Putamen (tissue), 1 donor: ENCODE measurements at regions not wholly inside any gene's neighbourhood (a gene's known extent, or its start where the extent isn't known, plus 50 kb on each side); places are given as distances from the start of the nearest gene placed in this dataset.
A peak's percentile ranks its signal among the peaks of the same experiment; 100 is the strongest.

Experiments
- DNase-seq: peaks from one replicate; pipeline ENCODE4 v3.0.0-alpha.2; 2016; ENCODE audit warnings: low spot score

DNA sequence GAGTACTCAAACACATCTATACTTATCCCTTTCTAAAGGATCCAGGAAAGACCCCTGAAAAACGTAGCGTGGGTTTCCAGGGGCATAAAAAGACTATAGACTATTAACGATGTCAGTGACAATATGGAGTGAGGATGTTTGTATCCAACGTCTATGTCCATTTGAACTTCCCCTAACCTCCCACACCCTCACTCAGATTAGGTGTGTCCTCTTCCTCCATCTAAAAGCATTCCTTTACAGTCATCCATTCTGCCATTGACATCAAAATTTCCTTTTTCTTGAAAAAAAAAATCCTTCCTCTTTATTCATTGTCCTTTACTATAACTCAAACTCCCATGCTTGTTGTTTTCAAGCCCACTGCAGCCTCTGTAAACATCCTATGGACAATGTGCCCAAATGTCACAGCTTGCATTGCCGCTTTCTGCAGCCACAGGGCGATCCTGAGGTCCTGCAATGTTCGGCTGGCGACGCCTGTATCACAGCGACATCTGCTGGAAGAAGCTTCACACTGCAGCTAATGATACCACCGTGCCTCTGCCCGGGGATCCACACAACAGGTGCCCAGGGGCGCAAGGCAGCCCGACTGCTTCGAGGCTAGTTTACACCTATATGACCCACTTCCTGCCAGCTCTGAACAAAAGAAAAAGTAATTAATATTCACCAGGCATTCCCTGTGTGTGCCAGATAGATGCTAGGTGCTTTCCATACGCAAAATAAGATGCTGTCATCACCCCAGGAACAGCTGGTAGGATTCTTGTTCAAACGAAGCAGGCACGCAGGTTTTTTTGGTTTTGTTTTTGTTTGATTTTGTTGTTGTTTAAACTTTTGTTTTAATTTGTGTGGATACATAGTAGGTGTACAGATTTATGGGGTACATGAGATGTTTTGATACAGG lies 267.9 kb upstream of the GHITM start:
- DNase-seq = peak; percentile 53

DNA sequence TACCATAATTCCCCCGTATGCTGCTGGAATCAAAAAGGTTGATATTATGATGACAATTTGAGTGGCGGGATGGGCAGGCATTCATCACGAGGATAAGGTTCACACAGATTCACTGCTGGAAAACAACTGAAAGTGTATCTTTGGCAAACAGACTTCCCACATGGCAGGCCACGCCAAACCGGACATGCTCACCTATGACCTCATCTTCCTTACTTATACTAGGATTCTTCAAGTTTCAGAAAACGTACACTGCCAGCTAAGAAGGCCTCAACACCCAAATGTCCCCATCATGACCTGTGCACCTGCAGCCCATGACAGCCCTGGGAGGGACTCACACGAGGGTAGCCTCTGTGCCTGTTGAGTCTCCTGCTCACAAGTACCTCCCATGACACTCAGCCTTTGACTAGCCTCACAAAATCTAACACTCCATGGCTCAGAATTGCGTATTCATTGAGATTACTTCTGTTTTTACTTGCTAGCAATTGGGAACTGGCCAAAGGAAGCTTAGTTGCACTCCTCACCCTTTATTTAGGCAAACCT lies 259.0 kb upstream of the GHITM start:
- no peak for DNase-seq

DNA sequence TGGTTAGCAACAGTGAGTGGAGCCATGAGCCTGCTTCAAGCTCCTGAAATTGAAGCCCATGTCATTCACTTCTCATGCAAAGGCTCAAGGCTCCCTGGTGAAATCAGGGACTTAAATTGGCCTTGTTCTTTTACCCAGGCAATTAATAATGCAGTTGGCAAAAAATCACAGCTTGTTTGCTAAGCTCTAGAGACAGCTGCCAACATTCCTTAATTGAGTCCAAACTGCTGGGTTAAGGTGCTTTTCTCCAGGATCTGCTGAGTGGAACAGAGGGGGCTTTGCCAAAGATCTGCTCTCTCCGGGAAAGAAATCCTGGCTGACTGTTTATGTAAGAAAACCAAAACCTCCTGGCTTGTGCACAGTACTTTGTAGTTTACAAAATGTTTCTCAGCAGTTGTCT lies 257.6 kb upstream of the GHITM start:
- DNase-seq = peak; percentile 68

DNA sequence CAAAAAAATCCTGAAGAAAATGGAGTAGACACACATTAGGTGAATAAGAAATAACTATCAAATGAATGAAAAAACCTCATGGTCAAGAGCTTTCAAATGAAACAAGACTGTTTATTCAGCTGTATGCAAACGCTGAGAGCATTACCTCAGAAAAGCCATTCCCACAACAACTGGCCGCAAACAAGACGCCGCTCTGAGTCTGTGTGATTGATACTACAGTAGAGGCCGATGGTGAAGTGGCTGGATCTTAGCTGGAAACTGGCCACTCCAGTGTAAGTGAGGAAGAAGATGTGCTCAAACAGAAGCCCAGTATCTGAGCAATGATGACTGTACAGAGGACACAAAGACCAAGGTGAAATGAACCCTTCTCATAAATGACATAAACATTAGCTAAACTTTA lies 252.4 kb upstream of the GHITM start:
- DNase-seq = no peak

DNA sequence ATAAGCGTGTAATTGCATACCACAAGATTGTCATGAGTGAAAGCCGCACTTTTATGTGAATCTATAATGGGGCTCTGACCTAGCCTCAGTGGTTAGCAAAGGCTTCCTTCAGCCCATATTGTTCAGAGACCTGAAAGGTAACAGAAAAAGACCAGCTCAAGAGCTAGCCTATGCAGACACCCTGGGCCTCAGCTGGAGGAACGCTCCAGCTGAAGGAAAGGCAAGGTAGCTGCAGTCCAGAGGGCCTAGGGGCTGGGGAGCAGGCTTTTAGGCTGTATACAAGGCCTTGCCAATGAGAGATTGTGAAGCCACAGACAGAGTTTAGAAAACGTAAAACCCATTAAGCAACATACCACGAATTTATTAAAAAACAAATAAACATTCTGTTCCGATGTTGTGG lies 246.6 kb upstream of the GHITM start:
- DNase-seq = no peak

DNA sequence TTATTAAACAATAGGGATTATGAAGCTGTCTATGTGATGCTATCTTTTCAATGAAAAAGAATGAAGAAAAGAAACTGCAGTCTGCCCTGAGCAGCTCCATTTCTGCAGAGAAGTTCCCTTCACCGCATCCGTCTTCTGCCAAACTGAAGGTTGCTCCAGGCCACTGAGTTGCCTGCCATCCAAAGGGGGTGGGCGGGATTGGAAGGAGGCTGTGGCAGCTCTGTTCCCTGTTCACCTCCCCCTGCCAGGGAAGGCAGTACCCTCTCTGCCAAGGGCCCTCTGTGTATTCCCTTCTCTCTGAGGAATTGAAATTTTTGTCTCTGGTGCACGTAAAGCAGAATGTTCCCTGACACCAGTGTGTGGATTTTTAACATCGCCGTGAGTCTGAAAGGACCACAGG lies 243.1 kb upstream of the GHITM start:
- no peak for DNase-seq

DNA sequence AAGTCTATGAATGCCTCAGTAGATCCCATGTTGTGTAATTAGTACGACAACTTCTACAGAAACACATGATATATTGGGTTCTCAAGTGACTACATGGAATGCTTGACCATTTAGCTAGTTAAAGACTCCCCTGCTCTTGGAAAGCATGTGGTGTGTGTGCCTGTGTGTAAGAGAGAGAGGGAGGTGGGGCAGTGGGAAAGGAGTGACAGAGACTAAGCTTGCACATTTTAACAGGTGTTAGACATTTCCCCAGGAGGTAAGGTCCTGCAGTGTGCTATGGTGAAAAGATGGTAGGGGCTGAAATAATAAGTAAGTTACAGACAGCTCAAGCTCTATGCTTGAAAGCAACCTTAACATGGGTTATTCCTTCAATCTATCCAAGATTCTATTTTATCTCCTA lies 241.7 kb upstream of the GHITM start:
- no peak for DNase-seq

DNA sequence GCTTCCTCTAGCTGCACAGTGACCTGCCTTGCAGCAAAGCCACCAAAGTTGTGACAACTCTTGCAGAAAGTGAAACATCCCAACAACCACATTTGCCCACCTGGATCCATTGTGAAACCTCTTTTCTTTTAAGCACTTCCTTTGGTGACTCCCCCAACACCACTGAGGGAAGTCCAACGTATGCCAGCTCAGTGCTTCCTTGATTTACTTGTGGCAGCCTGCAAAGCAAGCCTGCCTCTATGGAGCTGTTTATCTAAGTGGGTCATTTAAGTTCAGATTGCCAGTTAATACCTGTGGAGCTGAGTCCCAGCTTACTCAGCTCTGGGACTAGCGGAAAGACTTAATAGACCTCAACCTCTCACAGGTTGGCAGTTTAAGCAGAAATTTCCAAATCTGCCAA lies 230.8 kb upstream of the GHITM start:
- no peak for DNase-seq

DNA sequence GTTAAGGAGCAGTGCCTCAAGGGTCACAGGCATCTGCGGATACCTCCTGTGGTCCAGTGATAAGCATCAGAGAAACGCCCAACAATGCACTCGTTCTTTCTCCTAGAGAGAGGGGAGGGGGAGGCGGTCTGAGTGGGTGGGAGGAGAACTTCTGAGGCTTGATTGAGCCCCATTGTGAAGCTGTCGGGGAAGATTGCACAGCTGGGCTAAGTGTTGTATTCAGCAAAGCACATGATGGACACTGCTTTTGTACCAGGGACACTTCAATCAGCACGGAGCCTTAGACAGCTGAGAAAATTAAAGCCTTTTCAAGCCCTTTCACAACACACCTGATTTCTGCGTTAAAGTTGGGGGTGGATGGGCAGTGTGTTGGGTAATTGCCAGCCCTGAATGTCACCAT lies 230.3 kb upstream of the GHITM start:
- no peak for DNase-seq

DNA sequence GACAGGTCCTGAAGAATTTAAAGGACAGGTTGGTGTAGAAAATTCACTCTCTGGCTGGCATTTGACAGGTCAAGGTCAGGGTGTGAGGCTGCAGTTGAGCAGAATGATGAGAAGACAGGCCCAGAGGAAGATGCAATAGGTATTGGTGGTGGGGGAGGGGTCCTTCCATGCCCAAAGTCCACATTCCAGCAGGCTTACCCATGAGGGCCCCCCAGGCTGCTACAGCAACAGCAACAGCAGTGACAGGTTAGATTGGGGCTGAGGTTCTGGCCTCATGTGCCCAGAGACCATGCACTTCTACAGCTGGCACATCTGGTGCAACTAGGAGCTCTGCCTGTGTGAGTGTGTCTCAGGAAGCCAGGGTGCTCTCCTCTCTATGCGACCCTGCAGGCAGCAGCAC lies 223.5 kb upstream of the GHITM start:
- DNase-seq = no peak

DNA sequence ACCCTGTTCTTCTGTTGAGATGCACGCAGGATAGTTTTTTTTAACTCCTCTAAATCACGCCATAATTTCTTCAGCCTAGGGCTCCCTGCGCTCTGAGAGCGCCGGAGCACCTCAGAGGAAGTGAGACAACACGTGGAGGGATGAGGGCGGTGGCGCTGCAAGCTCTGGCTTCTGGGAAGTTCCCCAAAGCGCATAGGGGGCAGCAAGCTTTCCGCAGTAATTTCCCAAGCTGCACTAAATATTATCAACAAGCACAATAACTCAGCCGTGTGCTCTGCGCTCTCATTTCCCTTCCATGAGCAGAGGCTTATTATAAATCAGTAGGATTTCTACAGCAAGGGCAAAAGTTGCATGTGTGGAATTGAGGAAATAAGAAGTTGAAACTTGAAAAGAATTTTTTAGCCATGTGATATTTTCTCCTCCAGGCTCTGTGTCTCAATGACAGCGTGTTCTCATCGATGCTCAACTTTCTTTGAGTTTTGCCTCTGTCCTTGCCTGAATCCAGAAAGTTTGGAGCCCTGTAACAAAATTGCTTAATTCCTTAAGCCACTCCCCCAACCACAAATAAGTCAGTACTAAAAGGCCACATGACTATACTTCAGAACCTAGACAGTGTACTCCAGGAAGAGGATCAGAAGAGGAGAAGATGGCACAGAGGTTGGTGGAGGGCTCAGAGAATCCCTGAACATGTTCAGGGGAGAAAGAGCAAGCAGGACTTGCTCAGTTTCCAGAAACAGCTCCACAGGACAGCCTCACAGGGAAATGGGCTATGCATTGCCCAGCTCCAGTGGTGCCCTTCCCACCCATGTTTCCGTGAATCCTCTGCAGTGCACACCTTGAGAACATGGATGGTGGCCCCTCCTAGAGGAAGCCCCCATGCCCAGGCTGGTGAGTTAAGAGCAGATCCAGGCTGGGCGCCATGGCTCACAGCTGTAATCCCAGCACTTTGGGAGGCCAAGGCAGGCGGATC lies 221.5 kb upstream of the GHITM start:
- peak; percentile 15 for DNase-seq

DNA sequence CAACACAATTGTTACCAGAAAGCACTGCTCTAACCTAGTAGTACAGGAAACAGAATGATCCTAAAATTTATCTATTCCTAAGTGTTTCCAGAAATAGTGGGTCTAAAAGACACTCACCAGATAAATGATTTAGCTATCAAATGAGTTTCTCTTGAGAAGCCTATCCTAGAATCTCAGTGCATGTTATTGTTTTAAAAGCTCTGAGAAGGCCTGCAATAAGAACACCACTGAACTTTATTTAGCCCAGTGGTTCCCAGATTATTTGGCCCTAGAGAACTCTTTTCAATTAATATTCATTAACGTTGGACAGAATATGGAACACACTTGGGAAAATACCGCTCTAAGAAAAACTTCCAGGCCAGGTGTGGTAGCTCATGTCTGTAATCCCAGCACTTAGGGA lies 220.1 kb upstream of the GHITM start:
- no peak for DNase-seq

DNA sequence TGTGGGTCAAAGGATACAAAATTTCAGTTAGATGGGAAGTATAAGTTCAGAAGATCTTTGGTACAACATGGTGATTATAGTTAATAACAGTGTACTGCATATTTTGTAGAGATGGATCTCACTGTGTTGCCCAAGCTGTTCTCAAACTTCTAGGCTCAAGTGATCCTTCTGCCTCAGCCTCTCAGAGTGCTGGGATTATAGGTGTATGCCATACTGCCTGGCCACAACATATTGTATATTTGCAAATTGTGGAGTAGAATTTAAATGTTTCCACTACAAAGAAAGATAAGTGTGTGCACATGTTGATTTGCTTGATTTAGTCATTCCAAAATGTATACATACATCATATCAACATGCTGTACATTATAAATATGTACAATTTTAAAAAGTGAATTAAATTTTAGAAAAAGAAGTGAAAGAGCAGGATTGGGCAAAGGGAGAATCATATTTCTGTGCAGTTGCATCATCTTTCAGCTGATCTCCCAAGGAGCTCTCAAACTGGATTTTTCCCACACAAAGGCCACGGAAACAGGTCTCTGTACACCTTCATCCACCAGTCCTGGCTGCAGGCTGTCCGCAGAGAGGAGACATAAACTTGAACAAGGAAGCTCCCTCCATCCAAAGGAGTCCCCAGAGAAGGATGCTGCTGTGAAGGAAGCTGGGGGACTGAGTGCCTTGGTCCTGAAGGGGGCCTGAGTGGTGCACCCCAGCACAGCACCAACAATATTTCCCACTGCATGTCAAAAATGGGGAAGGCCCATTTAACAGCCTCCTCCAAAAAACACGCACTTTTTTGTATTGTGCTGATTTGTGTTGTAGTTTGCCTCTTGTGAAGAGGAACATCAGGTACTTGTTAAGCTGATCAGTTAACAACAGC lies 217.1 kb upstream of the GHITM start:
- no peak for DNase-seq

DNA sequence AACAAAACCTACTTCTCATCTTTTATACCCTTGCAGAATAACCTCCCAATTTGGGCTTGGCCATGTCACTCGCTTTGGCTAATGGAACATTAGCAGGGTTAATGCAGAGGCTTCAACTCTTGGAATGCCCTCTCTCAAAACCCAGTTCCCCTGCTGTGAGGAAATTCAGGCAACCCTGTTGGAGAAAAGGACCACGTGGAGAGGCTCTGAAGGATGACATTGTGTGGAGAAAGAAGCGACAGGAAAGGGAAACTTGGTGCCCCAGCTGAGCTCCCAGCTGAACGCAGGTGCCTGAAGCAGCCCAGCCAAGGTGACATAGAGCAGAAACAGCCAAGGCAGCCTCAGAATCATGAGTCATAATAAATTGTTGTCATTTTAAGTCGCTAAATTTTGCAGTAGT lies 214.2 kb upstream of the GHITM start:
- no peak for DNase-seq

DNA sequence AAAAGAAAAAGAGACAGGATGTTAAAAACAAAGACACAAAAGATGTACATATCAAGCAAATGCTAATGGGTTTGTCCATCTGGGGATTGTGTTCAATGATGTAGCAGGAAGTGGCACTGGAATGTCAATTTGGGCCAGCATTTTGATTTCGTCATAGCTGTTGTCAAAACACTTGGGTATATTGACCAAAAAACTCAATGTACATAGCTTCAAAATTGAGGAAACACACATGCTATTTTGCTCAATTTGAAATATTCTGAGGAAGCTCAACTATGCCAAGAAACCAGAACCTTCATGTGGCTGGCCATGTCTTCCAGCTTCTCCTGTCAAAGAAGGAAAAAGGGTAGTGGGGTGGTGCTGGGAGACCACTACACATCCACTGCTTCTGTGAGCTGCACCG lies 212.7 kb upstream of the GHITM start:
- no peak for DNase-seq

DNA sequence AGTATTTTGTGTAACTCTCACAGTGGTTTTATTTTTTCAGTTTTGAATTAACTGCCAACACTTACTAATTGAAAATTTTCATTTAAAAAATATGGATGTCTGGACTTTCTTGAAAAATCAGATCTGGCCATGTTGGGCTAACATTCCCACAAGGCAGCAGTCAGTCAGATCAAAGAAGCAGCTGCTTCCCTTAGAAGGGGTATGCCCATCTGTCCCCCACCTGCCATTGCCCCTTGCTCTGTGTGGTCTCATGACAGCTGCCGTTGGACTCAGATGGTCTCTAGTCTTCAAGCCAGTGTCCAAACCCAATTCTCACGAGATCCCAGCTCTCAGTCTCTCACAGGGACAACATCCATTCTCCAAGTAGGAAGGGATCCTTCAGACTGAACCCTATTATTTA lies 212.1 kb upstream of the GHITM start:
- DNase-seq = no peak

DNA sequence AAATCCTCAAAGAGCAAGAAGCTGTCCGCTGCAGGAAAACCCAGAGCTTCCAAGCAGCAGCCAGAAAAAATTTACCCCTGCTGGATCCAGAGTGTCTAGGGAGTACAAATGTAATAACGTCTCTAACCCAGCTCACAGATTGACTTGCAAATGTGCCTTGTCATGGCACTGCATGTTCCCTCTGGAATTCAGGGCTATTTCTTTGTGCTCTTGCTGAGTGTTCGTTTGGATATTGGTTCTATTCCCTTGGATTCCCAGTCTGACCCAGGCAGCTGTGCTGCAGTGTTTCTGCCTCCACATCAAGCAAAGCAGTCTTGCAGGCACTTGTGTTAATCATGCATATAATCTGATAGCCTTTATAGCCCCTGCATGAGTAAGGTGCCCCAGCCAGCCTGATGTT lies 209.9 kb upstream of the GHITM start:
- no peak for DNase-seq

DNA sequence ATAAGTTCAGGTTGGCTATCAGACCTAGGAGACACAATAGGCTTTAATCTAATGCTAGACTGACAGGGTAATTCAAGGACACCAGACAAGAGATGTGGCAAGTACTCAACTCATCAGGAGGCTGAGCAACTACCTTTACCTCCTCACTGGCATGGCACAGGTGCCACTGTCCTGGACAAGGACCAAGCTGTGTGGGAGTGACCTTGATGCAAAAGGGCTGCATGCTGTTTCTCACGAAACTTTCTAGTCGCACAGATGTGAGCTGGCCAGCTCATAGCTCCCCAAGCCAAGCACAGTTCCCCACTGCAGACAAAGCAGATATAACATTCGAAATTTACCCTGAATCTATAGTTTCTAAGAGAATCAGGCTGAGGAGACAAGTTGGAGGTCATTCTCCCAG lies 207.6 kb upstream of the GHITM start:
- DNase-seq = no peak

DNA sequence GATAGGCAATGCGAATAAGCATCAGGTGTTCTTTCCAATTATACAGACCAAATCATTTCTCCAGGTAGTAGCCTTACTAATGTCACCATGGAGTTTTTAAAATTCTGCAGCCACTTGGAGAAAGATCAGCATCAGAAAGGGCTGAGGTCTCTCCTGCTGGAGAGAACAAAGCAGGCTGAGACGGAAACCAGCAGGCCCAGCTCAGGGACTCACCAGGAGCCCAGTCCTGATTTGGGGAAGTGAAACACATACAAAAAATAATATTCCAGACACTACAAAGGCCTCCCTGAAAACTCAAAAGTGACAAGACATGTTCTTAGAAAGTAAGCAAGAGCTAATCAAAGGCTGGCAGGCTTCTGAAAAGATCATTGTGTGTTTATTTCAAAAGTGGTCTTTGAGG lies 207.1 kb upstream of the GHITM start:
- no peak for DNase-seq

DNA sequence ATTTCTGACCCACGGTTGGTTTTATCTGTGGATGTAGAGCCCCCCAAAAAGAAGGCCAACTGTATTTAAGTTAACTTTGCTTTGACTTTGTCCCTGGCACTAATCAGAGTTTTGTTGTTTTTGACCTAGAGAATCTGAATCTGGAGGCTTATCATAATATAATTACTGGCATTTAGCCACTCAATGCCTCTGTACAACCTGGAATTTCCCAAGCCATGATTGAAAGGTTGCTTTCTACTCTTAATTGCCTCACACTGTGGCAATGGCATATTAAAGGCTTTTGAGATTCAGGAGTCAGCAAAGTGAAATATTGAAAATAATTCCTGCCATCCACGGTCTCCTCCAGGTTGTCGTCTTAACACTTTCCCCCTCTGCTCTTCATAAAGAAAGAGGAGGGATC lies 205.2 kb upstream of the GHITM start:
- no peak for DNase-seq

DNA sequence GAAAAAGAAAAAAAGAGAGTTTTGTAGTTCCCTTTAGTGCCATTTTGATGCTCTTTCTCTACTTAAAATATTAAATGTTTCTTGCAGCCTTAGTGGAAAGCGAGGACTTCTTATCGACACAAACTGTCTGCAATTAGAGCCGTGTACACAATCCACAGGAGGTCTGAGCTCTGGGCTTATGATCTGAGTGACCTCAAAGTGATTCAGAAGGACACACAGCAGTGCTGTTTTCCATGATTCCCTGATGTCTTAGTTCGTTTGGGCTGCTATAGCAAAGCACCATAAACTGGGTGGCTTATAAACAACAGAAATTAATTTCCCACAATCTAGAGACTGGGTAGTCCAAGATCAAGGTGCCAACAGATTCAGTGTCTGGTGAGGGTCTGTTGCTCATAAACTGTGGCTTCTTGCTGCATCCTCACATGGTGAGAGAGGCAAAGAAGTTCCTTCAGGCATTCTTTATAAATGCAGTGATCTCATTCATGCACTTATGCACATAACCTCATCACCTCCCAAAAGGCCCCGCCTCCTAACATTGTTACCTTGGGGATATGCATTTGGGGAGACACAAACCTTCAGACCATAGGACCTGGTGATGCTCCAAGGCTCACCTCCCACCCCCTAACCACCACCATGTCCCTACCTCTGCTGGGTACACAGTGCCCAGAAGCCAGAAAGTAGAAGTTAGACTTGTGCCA lies 204.5 kb upstream of the GHITM start:
- no peak for DNase-seq
